HG03460 (cell line): ENCODE measurements at regions not wholly inside any gene's neighbourhood (a gene's known extent, or its start where the extent isn't known, plus 50 kb on each side); places are given as distances from the start of the nearest gene placed in this dataset.
A peak's percentile ranks its signal among the peaks of the same experiment; 100 is the strongest.
"Not testable (repeated sequence)": the region's sequence is repeated elsewhere in the genome, so short reads cannot be mapped to it uniquely, and the experiment has no call there.

Experiments used
- ATAC-seq: cut with Tn5 transposase; IDR thresholded peaks from one replicate; pipeline ENCODE4 v1.9.1; 2021; ENCODE audit not compliant: unreplicated experiment

DNA sequence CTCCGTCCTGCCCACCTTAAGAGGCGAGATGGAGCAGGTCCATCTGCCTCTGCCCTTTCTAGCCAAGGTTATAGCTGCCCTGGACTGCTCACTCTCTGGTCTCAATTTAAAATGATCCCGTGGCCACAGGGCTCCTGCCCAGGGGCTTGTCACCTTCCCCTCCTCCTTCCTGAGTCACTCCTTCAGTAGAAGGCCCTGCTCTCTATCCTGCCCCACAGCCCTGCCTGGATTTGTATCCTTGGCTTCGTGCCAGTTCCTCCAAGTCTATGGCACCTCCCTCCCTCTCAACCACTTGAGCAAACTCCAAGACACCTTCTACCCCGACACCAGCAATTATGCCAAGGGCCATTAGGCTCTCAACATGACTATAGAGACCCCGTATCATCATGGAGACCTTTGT, 105.3 kb upstream of the PZP start:
- ATAC-seq = not testable (repeated sequence)

DNA sequence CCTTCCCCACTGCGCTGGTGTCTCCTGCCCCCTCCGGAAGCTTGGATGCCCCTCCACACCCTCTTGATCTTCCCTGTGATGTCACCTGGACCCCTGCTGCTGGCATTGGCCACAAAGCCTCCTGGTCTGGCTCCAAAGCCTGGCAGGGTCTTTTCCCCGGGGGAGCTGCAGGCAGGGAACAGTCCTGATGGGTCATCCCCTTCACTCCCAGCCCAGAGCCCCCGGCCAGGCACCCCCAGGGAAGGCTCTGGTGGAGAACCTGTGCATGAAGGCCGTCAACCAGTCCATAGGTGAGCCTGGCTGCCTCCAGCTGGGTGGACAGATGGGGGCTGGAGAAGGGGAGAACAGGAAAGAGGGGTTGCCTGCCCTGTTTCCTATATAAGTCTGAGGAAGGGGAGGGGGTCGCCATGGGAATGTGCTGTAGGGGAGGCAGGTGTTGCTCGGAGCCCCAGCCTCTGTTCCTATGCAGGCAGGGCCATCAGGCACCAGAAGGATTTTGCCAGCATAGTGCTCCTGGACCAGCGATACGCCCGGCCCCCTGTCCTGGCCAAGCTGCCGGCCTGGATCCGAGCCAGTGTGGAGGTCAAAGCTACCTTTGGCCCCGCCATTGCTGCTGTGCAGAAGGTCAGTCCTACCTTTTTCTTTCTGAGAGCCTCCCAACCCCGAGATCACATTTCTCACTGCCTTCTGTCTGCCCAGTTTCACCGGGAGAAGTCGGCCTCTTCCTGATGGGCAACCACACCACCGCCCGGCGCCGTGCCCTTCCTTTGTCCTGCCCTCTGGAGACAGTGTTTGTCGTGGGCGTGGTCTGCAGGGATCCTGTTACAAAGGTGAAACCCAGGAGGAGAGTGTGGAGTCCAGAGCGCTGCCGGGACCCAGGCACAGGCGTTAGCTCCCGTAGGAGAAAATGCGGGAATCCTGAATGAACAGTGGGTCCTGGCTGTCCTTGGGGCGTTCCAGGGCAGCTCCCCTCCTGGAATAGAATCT, 104.5 kb upstream of the PZP start:
- ATAC-seq = not testable (repeated sequence)

DNA sequence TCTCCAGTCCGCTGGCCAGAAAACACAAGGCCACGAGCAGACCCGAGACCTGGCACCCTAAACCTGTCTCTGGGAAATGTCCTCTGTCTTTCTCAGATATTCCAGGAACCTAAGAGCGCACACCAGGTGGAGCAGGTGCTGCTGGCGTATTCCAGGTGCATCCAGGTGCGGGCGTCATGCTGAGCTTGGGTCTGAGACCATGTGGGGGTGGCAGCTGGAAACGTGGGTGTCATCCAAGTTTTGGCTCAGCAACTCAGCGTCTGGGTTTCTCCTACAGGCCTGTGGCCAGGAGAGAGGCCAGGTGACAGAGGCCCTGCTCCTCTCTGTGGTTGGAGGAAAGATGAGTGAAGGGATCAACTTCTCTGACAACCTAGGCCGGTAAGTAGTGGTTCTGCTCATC, 103.3 kb upstream of the PZP start:
- not testable (repeated sequence) for ATAC-seq

GRCh38 chr12:9310645-9311044, 102.5 kb upstream of the PZP start:
- not testable (repeated sequence) for ATAC-seq

DNA sequence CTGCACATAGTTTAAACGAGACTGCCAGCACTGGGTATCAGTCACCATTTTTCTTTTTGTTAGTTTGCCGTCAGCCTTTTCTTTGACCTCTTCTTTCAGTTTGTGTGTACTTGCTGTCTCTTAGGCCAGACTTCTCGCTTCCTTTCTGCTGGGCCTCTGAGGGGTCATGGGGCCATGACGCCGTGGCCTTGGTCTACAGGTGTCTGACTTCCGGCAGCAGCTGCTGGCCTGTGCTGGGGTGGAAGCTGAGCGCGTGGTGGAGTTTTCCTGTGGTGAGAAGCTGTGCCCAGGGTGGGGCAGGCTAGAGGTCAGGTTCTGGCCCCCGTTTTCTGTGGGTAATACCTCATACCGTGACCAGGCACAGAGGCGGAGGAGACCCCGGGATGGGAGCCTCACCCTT, 101.6 kb upstream of the PZP start:
- ATAC-seq = not testable (repeated sequence)

GRCh38 chr12:9308745-9309144, 100.5 kb upstream of the PZP start:
- not testable (repeated sequence) for ATAC-seq

DNA sequence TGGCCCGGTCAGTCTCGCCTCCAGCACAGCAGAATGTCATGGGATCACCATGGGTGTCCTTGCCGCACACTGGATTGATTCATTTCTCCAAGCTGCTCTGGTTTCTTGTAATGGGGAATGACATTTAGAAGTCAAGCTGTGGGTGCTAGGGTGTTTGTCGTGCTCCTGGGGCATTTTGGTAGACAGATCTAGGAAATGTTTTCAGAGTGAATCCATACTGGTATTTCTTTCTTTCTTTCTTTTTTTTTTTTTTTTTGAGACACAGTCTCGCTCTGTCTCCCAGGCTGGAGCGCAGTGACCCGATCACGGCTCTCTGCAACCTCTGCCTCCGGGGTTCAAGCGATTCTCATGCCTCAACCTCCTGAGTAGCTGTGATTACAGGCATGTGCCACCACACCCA, 100.0 kb upstream of the PZP start:
- not testable (repeated sequence) for ATAC-seq

- not testable (repeated sequence) for ATAC-seq
Measured at GRCh38 chr12:9307255-9307654, 99.1 kb upstream of the PZP start.

- ATAC-seq = not testable (repeated sequence)
Measured at GRCh38 chr12:9306004-9306403, 97.8 kb upstream of the PZP start.

DNA sequence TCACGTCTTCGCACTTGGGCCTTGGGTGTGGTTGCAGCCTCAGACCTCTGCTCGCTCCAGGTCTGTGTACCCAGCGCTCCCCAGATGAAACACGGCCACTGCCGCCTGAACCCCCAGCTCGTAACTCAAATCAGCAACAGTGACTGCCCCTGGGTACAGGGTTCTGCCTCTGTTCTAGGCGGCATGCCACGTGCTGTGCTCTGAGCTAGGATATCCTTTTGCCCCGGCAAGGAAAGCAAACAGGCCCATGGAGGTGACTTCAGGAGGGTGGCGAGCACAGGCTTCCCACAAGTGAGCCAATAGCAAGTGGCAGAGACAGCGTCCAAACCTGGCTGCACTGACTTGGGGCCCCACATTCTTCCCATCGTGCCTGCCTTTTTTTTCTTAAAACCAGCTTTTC, 96.3 kb upstream of the PZP start:
- not testable (repeated sequence) for ATAC-seq

DNA sequence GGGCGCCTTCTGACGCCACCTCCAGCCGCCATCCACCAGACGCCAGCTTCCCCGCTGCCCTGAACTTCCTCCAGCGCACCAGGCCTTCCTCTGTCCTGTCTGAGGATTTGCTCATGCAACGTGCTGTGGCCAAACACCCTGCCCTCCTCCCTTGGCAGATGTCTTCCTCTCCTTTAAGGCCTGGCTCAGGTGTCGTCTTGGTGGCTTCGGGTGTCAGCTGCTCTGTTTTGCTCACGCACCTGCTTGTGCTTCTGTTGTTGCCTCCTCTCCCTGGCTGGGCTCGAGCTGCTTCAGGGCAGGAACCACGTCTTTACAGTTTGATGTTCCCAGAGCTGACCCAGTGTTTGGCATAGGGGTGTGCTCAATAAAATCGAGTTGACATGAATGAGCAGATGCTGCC, 87.7 kb upstream of the PZP start:
- not testable (repeated sequence) for ATAC-seq

- not testable (repeated sequence) for ATAC-seq
Measured at GRCh38 chr12:9294072-9294620, 86.0 kb upstream of the PZP start.

DNA sequence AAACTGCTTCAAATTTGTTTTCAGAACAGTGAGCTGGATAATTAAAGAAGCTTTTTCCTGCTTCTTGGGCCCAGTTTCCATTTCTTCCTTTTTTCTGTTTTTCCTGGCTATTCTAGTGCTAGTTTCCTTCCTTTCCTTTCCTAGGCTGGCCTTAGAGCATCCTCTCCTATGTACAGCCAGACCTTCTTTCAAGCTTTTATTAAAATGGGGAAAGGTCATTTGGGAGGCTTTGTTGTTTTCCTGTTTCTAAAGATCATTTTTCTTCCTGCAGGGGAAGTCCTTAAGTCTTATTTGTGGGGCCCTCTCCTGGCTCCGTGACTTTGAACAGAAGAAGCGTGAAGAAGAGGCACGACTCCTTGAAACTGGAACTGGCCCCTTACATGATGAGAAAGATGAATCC, 85.2 kb upstream of the PZP start:
- ATAC-seq = not testable (repeated sequence)

- not testable (repeated sequence) for ATAC-seq
Measured at GRCh38 chr12:9289984-9290383, 81.8 kb upstream of the PZP start.

GRCh38 chr12:9284724-9285123, 76.5 kb upstream of the PZP start:
- ATAC-seq = peak; percentile 2

DNA sequence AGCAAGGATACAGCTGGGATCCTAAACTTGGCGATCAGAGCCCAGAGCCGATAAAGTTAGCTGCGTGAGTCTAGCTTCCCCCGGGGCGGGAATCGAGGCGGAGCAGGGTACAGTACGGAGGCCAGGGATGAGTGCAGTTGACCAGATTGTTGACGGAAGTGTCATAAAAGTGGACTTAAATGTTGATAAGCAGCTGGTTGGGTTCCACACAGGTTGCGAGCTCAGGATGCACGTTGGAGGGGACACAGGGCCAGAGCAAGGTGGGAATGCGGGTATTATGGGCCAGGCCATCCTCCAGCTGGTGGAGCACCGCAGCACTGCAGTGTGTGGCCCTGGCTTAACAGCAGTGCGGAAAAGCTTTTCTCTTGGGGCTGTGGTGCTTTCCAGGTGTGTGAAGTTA, 76.0 kb upstream of the PZP start:
- ATAC-seq = peak; percentile 38

DNA sequence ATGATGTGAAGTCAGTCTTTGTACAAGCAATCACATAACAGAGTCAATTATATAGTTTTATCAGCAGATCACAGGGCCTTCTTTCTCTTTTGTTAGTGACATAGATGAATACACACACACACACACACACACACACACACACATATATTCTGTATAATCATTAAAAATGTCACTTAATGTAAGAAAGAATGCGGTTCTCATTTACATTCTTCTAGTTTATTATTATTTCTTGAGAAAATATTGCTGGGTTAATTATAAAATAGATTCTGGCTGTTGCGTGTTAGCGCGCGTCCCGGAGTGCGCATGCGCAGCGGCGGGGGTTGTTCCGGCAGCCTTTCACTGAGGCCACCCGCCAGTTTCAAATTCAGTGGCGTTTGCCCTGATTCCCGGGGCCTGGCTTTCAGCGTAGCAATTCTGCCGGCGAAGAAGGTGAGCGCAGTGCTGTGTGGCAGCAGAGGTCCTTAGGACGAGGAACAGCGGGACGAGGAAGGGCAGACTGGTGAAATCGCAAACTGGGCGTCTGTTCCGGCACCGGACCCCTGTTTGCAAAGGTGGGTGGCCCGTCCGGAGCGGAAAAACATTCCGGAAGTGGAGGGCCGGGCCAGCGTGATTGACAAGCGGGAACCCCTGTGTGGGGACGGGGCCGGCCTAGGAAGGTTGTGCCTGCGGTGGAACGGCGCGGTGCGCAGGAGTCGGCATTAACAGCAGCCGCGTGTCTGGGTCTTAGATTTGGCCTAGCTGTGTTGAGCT, 75.3 kb upstream of the PZP start:
- peak; percentile 91 for ATAC-seq

DNA sequence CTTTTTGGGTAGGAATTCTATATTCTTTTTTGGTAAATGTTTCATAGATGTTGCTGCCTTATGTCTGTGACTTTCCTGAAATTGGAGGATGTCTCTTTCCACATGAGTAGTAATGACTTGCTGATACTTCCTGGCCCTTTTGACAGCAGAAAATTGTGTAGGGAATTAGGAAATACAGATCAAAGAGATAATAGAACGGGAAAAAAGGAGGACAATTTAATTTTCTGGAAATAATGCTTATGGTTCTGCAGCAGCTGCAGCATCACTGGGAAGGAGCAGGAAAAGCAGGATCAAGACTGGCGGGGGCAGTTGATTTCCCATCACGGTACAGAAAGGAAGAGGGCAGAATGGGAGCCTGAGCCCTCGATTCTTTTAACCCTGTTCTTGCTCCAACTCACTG, 68.8 kb upstream of the PZP start:
- no peak for ATAC-seq

GRCh38 chr12:9273276-9273675, 65.1 kb upstream of the PZP start:
- ATAC-seq = no peak

DNA sequence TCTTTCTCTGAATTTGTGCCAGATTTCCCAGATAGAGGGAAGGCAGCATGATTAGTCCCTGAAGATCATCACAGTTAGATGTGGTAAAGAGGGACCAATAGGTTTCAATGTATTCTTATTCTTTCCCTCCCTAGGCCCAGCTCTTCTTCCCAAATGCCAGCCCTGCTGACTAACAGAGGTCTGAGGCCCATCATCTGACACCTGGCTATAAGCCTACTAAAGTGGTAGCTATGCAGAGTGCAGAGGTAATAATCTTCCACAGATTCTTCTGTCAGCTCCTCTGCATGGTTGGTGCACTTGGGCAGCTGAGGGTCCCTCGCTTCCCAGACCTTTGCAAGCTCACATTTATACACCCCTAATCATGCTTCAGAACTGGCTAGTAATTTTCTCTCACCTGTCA, 63.7 kb upstream of the PZP start:
- ATAC-seq = no peak

DNA sequence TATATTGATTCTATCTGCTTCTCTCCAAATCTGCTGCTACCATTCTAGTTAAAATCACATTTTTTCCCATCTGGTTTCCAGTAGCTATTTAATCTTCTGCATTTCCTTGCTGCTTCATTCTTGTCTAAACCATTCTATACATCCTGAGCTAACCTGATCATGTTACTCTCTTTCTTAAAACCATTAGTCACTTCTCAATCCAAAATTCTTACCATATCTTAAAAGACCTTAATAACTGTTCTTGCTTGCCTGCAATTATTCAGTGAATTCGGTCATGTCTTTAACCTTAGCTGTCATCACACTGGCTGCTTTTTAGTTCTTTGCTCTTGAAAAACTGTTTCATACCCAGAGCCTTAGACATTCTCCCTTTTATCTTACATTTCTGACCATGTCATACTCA, 56.4 kb upstream of the PZP start:
- no peak for ATAC-seq

GRCh38 chr12:9260931-9261330, 52.7 kb upstream of the PZP start:
- no peak for ATAC-seq
